HAP-1 (cell line): ENCODE measurements at regions not wholly inside any gene's neighbourhood (a gene's known extent, or its start where the extent isn't known, plus 50 kb on each side); places are given as distances from the start of the nearest gene placed in this dataset.

Experiments
- DNase-seq, 2 experiments: peaks; one replicate each; pipeline ENCODE4 v3.0.0-alpha.2; 2016 to 2020; ENCODE audit warnings: low spot score in 2 of 2
- H3K27me3 ChIP-seq: fragments of 250-450 bp; sonication (Bioruptor Pico); 2 replicates; pipeline ENCODE4 v1.5.1; 2020; ENCODE audit warnings: low read depth, mild to moderate bottlenecking, moderate library complexity
- H3K36me3 ChIP-seq: fragments of 250-450 bp; sonication (Bioruptor Pico); replicated peaks from 2 replicates; pipeline ENCODE4 v1.5.1; 2020; ENCODE audit warnings: mild to moderate bottlenecking
- H3K4me1 ChIP-seq: fragments of 250-450 bp; sonication (Bioruptor Pico); 2 replicates; pipeline ENCODE4 v1.5.1; 2020; ENCODE audit warnings: mild to moderate bottlenecking
- H3K4me3 ChIP-seq: fragments of 250-450 bp; sonication (Bioruptor Pico); 2 replicates; pipeline ENCODE4 v1.5.1; 2020; ENCODE audit warnings: mild to moderate bottlenecking, moderate library complexity
- H3K9me3 ChIP-seq: fragments of 250-450 bp; sonication (Bioruptor Pico); 2 replicates; pipeline ENCODE4 v1.5.1; 2020; ENCODE audit warnings: mild to moderate bottlenecking, moderate library complexity
- in situ Hi-C: fragments of 300-500 bp; cut with MboI; formaldehyde crosslinking; loops from 3 replicates; pipeline ENCODE4 v1.14.3; 2020; ENCODE audit warnings: low sequenced_read_pairs, inconsistent platforms, mixed read lengths

GRCh38 chr13:63041640-63042414 lies 1626.2 kb upstream of the PCDH20 start:
- H3K4me3 ChIP-seq, result no peak overlapping the region

GRCh38 chr13:63026285-63026797 lies 1610.7 kb upstream of the PCDH20 start:
- Histone ChIP-seq H3K36me3 (no peaks in the 10 kb centered on the region), H3K4me1 (peaks cover 3% of the 10 kb centered on the region; the same call in 1 of the 2 replicates), H3K27me3 (no peaks in the 10 kb centered on the region), H3K9me3 (no peaks in the 10 kb centered on the region), H3K4me3 (no peak overlapping the region)
- DNase-seq, result no peak
- in situ Hi-C loops, result no loop called here

More at GRCh38 chr13:63041640-63042414, 1626.2 kb upstream of the PCDH20 start:
- DNase-seq, result no peak
- Histone ChIP-seq H3K9me3 (no peaks in the 10 kb centered on the region), H3K36me3 (no peaks in the 10 kb centered on the region), H3K27me3 (no peaks in the 10 kb centered on the region), H3K4me1 (no peaks in the 10 kb centered on the region)
- in situ Hi-C loops, result no loop called here

DNA sequence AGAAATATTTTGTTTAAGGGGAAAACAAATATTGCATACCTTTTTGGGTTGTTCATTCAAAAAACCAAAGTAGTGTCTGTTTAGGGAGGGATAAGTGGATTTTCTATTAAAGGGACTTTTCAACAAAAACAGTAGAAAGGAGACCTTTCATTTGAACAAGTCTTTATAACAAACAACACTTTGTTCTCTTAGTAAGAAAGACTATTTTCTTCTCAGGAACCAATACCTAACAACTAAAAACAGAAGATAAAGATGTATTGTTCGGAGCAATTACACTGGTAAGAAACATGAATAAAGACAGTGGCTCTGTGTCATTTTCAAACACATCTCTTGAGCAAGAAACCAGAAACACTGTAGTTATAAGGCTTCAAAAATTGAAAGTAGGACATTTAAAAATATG lies 1610.1 kb upstream of the PCDH20 start:
- Histone ChIP-seq H3K36me3 (no peaks in the 10 kb centered on the region), H3K4me1 (peaks cover 3% of the 10 kb centered on the region; the same call in 1 of the 2 replicates), H3K27me3 (no peaks in the 10 kb centered on the region), H3K9me3 (no peaks in the 10 kb centered on the region), H3K4me3 (no peak overlapping the region)
- in situ Hi-C loops, result no loop called here
- DNase-seq, result no peak

GRCh38 chr13:63024458-63024857 lies 1608.8 kb upstream of the PCDH20 start:
- Histone ChIP-seq H3K4me1 (peaks cover 3% of the 10 kb centered on the region; the same call in 1 of the 2 replicates), H3K9me3 (no peaks in the 10 kb centered on the region), H3K27me3 (no peaks in the 10 kb centered on the region), H3K4me3 (no peak overlapping the region), H3K36me3 (no peaks in the 10 kb centered on the region)
- in situ Hi-C loops, result no loop called here
- no peak for DNase-seq

DNA sequence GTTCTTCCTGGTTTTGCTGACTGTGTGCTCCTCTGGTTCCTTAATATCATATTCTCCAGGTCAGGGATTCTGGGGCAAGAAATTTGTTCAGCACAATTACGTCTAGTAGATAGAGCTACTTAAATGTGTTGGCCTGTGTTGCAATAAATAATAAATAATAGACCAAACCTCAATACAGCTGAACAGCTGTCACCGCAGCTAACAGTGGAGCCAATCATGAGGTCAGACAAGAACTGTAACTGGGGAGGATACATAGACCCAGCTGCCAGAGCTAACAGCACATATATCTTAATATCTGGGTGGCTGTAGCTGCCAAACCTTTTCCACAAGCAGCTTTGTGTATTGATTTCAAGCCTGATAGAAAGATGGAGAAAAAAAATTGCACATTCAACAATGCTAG lies 1596.3 kb upstream of the PCDH20 start:
- no peaks in the 10 kb centered on the region for H3K4me1 ChIP-seq
- H3K9me3 ChIP-seq, result no peaks in the 10 kb centered on the region
- in situ Hi-C loops, result no loop called here
- DNase-seq, result no peak
- H3K4me3 ChIP-seq, result no peak overlapping the region
- H3K36me3 ChIP-seq, result no peaks in the 10 kb centered on the region
- H3K27me3 ChIP-seq, result no peaks in the 10 kb centered on the region

- no peak for DNase-seq
- H3K9me3 ChIP-seq, result no peaks in the 10 kb centered on the region
- H3K4me3 ChIP-seq, result no peak overlapping the region
- in situ Hi-C loops, result no loop called here
- no peaks in the 10 kb centered on the region for H3K36me3 ChIP-seq
- no peaks in the 10 kb centered on the region for H3K4me1 ChIP-seq
- no peaks in the 10 kb centered on the region for H3K27me3 ChIP-seq
These were observed 1594.5 kb upstream of the PCDH20 start for GRCh38 chr13:63010072-63010658.

GRCh38 chr13:63005625-63006024 lies 1590.0 kb upstream of the PCDH20 start:
- Histone ChIP-seq H3K27me3 (no peaks in the 10 kb centered on the region), H3K4me1 (no peaks in the 10 kb centered on the region), H3K4me3 (no peak overlapping the region), H3K9me3 (no peaks in the 10 kb centered on the region), H3K36me3 (no peaks in the 10 kb centered on the region)
- no peak for DNase-seq
- in situ Hi-C loops, result no loop called here

DNA sequence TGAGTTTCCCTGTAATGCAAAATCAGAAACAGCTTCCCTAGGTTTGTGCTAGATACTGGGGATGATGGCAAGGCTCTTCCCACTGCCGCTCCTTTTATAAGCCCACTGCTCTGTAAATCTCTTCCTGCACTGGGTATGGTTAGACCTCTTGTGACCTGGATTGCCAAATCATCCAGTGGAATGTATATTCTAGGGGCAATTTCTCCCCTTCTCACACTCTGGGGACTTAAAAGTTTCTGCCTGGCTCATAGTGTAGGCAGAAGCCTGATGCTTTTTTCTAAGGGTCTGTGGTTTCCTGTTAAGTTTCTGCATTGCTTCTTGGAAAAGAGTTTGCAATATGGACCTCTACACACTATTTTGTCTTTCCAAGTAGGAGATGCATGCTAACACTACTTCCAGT lies 1582.0 kb upstream of the PCDH20 start:
- no peaks in the 10 kb centered on the region for H3K36me3 ChIP-seq
- H3K9me3 ChIP-seq, result no peaks in the 10 kb centered on the region
- H3K4me1 ChIP-seq, result no peaks in the 10 kb centered on the region
- in situ Hi-C loops, result no loop called here
- H3K27me3 ChIP-seq, result no peaks in the 10 kb centered on the region
- H3K4me3 ChIP-seq, result no peak overlapping the region
- DNase-seq, result no peak

- no peaks in the 10 kb centered on the region for H3K27me3 ChIP-seq
- no peaks in the 10 kb centered on the region for H3K4me1 ChIP-seq
- in situ Hi-C loops, result no loop called here
- H3K36me3 ChIP-seq, result no peaks in the 10 kb centered on the region
- no peaks in the 10 kb centered on the region for H3K9me3 ChIP-seq
- no peak for DNase-seq
- no peak overlapping the region for H3K4me3 ChIP-seq
These were observed 1581.5 kb upstream of the PCDH20 start for GRCh38 chr13:62997038-62997599.

DNA sequence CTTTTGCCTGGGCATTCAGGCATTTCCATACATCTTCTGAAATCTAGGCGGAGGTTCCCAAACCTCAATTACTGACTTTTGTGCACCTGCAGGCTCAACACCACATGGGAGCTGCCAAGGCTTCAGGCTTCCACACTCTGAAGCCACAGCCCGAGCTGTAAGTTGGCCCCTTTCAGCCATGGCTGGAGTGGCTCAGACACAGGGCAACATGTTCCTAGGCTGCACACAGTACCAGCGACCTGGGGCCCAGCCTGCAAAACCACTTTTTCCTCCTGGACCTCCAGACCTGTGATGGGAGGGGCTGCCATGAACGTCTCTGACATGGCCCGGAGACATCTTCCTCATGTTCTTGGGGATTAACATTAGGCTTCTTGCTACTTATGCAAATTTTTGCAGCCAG lies 1558.2 kb upstream of the PCDH20 start:
- Histone ChIP-seq H3K36me3 (no peaks in the 10 kb centered on the region), H3K9me3 (no peaks in the 10 kb centered on the region), H3K27me3 (no peaks in the 10 kb centered on the region), H3K4me3 (no peak overlapping the region), H3K4me1 (no peaks in the 10 kb centered on the region)
- in situ Hi-C loops, result no loop called here
- no peak for DNase-seq

- in situ Hi-C loops, result no loop called here
- Histone ChIP-seq H3K4me1 (no peaks in the 10 kb centered on the region), H3K27me3 (no peaks in the 10 kb centered on the region), H3K4me3 (no peak overlapping the region), H3K36me3 (no peaks in the 10 kb centered on the region), H3K9me3 (no peaks in the 10 kb centered on the region)
- DNase-seq, result no peak
These were observed 1548.9 kb upstream of the PCDH20 start for GRCh38 chr13:62964522-62964921.

- DNase-seq, result no peak
- Histone ChIP-seq H3K9me3 (no peaks in the 10 kb centered on the region), H3K4me1 (no peaks in the 10 kb centered on the region), H3K4me3 (no peak overlapping the region), H3K36me3 (no peaks in the 10 kb centered on the region), H3K27me3 (no peaks in the 10 kb centered on the region)
- in situ Hi-C loops, result no loop called here
These were observed 1545.1 kb upstream of the PCDH20 start for GRCh38 chr13:62960723-62961122.

DNA sequence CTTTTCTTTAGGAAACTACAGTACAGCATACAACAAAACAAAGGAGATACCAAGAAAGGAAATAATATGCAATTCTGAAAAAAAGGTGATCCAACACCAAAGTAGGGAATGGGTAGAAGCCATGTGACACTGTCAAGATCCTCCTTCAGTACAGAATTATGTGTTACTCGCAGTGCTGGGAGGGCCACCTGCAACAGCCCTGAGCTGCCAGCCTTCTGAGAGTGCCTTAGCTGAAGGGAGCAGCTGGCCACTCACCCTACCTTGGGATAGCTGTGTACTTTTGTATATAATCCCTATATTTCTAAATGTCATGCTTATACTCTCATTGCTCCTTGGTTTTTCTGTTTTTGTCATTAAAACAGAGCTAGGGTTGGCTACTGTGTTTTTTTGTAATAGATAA lies 1518.2 kb upstream of the PCDH20 start:
- H3K27me3 ChIP-seq, result no peaks in the 10 kb centered on the region
- DNase-seq, result no peak
- H3K4me1 ChIP-seq, result no peaks in the 10 kb centered on the region
- no peaks in the 10 kb centered on the region for H3K36me3 ChIP-seq
- no peaks in the 10 kb centered on the region for H3K9me3 ChIP-seq
- H3K4me3 ChIP-seq, result no peak overlapping the region
- in situ Hi-C loops, result no loop called here

DNA sequence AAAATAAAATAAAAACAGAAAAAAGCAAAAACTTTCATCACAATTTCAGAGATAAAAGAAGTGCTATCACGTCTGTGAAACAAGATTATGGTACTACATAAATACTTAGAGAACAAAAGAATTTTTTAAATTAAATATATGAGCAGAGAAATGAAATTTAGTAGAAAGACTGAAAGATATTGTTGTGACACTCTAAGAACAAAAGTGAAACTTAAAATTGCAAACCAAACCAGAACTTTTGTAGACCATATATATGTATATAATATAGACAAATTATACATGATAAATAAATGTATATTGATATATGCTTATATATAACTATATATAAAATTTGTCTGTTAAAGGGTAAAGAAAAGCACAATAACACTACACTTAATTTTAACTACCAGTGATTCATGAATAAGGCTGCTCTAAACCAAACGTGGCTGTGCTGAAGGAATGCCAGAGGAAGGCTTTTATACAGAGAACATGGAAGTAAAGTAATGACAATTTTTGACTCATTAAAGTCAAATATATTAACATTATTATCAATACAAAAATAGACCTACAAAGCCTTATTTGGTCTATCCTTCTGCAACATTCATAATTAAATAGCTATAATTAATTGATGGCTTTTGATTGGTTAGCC lies 1516.7 kb upstream of the PCDH20 start:
- no peaks in the 10 kb centered on the region for H3K9me3 ChIP-seq

More for the DNA sequence above, 1516.7 kb upstream of the PCDH20 start:
- Histone ChIP-seq H3K4me3 (no peak overlapping the region), H3K27me3 (no peaks in the 10 kb centered on the region), H3K4me1 (no peaks in the 10 kb centered on the region), H3K36me3 (no peaks in the 10 kb centered on the region)
- in situ Hi-C loops, result no loop called here
- DNase-seq, result no peak
